ENCODE measurements at regions not wholly inside any gene's neighbourhood (a gene's known extent, or its start where the extent isn't known, plus 50 kb on each side); places are given as distances from the start of the nearest gene placed in this dataset.
"Not testable (repeated sequence)": the region's sequence is repeated elsewhere in the genome, so short reads cannot be mapped to it uniquely, and the experiment has no call there.

DNA sequence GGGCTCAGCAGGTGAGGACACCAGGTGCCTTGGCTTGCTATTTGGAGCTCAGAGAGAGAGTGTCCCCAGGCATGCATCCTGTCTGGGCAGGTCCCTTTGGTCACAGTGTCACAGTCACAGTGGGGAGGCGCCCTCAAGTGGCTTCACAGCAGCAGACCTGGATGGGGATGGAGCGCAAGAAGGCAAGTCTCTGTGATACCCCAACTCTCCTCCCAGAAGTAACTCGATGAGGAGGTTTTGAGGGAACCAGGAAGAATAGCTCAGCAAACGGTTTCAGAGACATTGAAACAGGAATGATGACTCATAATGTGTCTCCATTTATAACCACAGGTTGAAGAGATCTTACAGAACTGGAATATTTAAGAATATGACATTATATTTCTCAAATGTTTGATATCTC, 66.5 kb upstream of the SH3GL3 start:
- H3K9me3 ChIP-seq (ENCODE audit: control insufficient read depth, insufficient read depth, low read length): no peaks in the 10 kb centered on the region
- no peak overlapping the region for H3K4me3 ChIP-seq (ENCODE audit: low read depth, low read length)
- no peak for DNase-seq (ENCODE audit: low read depth, low spot score)
- no peak overlapping the region for H3K27ac ChIP-seq (ENCODE audit: low read depth, low read length)
- CTCF ChIA-PET: interaction anchor here (4.0 kb wide), 1 partner anchor 133 kb away, joined by 24 read pairs; no protein-coding TSS in a partner anchor
- H3K27me3 ChIP-seq (ENCODE audit: control insufficient read depth, insufficient read depth, low read length): peaks cover 8% of the 10 kb centered on the region
- TF ChIP-seq, protein P1, sequence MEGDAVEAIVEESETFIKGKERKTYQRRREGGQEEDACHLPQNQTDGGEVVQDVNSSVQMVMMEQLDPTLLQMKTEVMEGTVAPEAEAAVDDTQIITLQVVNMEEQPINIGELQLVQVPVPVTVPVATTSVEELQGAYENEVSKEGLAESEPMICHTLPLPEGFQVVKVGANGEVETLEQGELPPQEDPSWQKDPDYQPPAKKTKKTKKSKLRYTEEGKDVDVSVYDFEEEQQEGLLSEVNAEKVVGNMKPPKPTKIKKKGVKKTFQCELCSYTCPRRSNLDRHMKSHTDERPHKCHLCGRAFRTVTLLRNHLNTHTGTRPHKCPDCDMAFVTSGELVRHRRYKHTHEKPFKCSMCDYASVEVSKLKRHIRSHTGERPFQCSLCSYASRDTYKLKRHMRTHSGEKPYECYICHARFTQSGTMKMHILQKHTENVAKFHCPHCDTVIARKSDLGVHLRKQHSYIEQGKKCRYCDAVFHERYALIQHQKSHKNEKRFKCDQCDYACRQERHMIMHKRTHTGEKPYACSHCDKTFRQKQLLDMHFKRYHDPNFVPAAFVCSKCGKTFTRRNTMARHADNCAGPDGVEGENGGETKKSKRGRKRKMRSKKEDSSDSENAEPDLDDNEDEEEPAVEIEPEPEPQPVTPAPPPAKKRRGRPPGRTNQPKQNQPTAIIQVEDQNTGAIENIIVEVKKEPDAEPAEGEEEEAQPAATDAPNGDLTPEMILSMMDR (IDR thresholded peaks at IDR 0.05; ENCODE audit: low read depth, low read length): peak; percentile 17; the same call in 1 of the 2 replicates
- POLR2A ChIA-PET: no interaction called here

DNA sequence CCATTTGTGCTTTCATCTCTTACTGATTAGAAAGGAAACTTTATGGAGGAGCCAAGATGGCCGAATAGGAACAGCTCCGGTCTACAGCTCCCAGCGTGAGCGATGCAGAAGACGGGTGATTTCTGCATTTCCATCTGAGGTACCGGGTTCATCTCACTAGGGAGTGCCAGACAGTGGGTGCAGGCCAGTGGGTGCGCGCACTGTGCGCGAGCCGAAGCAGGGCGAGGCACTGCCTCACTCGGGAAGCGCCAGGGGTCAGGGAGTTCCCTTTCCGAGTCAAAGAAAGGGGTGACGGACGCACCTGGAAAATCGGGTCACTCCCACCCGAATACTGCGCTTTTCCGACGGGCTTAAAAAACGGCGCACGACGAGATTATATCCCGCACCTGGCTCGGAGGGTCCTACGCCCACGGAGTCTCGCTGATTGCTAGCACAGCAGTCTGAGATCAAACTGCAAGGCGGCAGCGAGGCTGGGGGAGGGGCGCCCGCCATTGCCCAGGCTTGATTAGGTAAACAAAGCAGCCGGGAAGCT, 63.5 kb upstream of the SH3GL3 start:
- DNase-seq (ENCODE audit: low read depth, low spot score); POLR2A ChIA-PET; CTCF ChIA-PET; H3K27ac ChIP-seq (ENCODE audit: low read depth, low read length); H3K9me3 ChIP-seq (ENCODE audit: control insufficient read depth, insufficient read depth, low read length); H3K4me3 ChIP-seq (ENCODE audit: low read depth, low read length); H3K27me3 ChIP-seq (ENCODE audit: control insufficient read depth, insufficient read depth, low read length): not testable (repeated sequence)

DNA sequence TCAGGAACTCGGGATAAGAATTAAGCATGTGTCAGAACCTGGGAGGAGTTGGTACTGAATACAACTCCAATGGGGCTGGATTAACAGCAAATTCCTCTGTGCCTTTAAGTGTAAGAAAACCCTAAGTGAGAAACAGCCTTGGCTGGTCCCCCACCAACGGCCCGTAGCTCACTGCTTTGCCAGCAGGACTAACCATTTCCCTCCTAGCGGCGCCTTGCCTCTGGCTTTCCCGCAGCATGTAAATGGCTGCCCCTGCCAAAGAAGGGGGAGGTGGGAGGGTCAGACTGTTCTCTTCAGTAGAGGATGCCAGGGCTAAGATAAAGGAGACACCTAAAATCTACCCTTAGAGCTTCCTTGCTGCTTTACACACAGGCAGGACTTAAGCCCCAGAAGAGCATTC, 51.0 kb upstream of the SH3GL3 start:
- Histone ChIP-seq H3K27me3 (ENCODE audit: control insufficient read depth, insufficient read depth, low read length) (no peaks in the 10 kb centered on the region), H3K4me3 (ENCODE audit: low read depth, low read length) (no peak overlapping the region), H3K27ac (ENCODE audit: low read depth, low read length) (no peak overlapping the region), H3K9me3 (ENCODE audit: control insufficient read depth, insufficient read depth, low read length) (no peaks in the 10 kb centered on the region)
- DNase-seq (ENCODE audit: low read depth, low spot score): no peak
- TF ChIP-seq, protein P1 (IDR thresholded peaks at IDR 0.05; ENCODE audit: low read depth, low read length): no peak
- CTCF ChIA-PET: no interaction called here
- POLR2A ChIA-PET: no interaction called here

All from AG04450 (cell line).